Smooth muscle cell (in vitro differentiated cells): ENCODE measurements at regions not wholly inside any gene's neighbourhood (a gene's known extent, or its start where the extent isn't known, plus 50 kb on each side); places are given as distances from the start of the nearest gene placed in this dataset.
"Not testable (repeated sequence)": the region's sequence is repeated elsewhere in the genome, so short reads cannot be mapped to it uniquely, and the experiment has no call there.

Source experiments
- DNase-seq: peaks from one replicate; lab custom pipeline; 2025; ENCODE audit not compliant: unreplicated experiment; lab: John Stamatoyannopoulos, UW
- H2AFZ ChIP-seq: fragments of 200-600 bp; sonication (generic); 2 replicates; pipeline ENCODE4 v1.6.0; 2016; ENCODE audit warnings: antibody characterized with exemption, low read depth, mild to moderate bottlenecking
- H3F3A ChIP-seq: fragments of 200-600 bp; sonication (generic); 2 replicates; pipeline ENCODE4 v1.6.0; 2017; ENCODE audit warnings: antibody characterized with exemption, low read depth
- H3K27ac ChIP-seq: fragments of 200-600 bp; sonication (generic); 2 replicates; pipeline ENCODE4 v1.5.1; 2016; ENCODE audit warnings: low read depth, mild to moderate bottlenecking
- H3K27me3 ChIP-seq: fragments of 200-600 bp; sonication (generic); 2 replicates; pipeline ENCODE4 v1.6.1; 2016; ENCODE audit warnings: low read depth, mild to moderate bottlenecking
- H3K36me3 ChIP-seq: fragments of 200-600 bp; sonication (generic); 2 replicates; pipeline ENCODE4 v1.5.1; 2016; ENCODE audit warnings: low read depth
- H3K4me1 ChIP-seq: fragments of 200-600 bp; sonication (generic); 2 replicates; pipeline ENCODE4 v1.5.1; 2016; ENCODE audit warnings: low read depth
- H3K4me2 ChIP-seq: fragments of 200-600 bp; sonication (generic); 2 replicates; pipeline ENCODE4 v1.6.0; 2016; ENCODE audit warnings: mild to moderate bottlenecking
- H3K4me3 ChIP-seq: fragments of 200-600 bp; sonication (generic); 2 replicates; pipeline ENCODE4 v1.5.1; 2016; ENCODE audit warnings: mild to moderate bottlenecking
- H3K79me2 ChIP-seq: fragments of 200-600 bp; sonication (generic); 2 replicates; pipeline ENCODE4 v1.6.0; 2016; ENCODE audit warnings: low read depth, mild to moderate bottlenecking
- H3K9ac ChIP-seq: fragments of 200-600 bp; sonication (generic); 2 replicates; pipeline ENCODE4 v1.6.0; 2016; ENCODE audit warnings: low read depth
- H3K9me3 ChIP-seq: fragments of 200-600 bp; sonication (generic); replicated peaks from 2 replicates; pipeline ENCODE4 v1.5.1; 2016; ENCODE audit warnings: low read depth
- H4K20me1 ChIP-seq: fragments of 200-600 bp; sonication (generic); 2 replicates; pipeline ENCODE4 v1.6.0; 2016; ENCODE audit warnings: low read depth
- WGBS: methylation state at CpG from one replicate; pipeline ENCODE4 v1.1.7; 2016; ENCODE audit warnings: low lambda C conversion rate; 5-methylcytosine and 5-hydroxymethylcytosine counted together
- TF ChIP-seq, protein P1 (sequence below): fragments of 200-600 bp; sonication (generic); IDR thresholded peaks from 2 replicates; pipeline ENCODE4 v1.5.1; 2017; ENCODE audit warnings: borderline replicate concordance, mild to moderate bottlenecking, antibody characterized with exemption; ENCODE audit not compliant: insufficient read depth, poor library complexity, severe bottlenecking

DNA sequence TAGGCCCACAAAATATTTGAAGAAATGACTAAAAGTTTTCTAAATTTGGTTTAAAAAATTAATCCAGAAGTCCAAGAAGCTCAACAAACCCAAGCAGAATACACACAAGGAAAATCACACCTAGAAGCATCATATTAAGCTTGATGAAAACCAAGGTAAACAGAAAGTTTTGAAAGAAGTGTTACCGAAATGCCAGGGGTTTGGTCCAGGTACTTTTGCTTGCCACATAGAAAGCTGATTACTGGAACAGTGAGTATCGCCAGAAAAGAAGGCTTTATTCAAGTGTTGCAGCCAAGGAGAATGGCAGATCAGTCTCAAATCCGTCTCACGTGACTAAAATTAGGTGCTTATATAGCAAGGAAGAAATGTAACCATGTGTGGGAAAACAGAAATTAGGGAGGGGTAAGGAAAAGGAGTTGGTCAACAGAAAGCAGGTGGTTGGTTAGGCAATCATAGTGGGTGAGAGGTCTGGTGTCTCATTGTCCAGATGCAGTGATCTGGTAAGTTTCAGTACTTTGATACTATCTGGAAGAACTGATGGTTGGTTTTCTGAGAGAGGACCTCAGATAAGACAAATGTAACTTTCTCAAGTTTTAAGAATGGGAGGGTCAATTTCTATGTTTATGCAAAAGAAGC lies 96.9 kb upstream of the MYRIP start:
- 93% methylated on average over 4 of the region's 4 CpGs for WGBS
- Histone ChIP-seq H3K9ac (no peak overlapping the region), H3K79me2 (no peaks in the 10 kb centered on the region), H4K20me1 (no peaks in the 10 kb centered on the region), H3K27ac (no peak overlapping the region), H3K9me3 (no peaks in the 10 kb centered on the region), H3K36me3 (no peaks in the 10 kb centered on the region), H3K27me3 (peaks cover 13% of the 10 kb centered on the region), H3F3A (no peaks in the 10 kb centered on the region), H3K4me2 (no peak overlapping the region), H3K4me1 (no peaks in the 10 kb centered on the region), H3K4me3 (no peak overlapping the region), H2AFZ (no peak overlapping the region)
- TF ChIP-seq, protein P1, sequence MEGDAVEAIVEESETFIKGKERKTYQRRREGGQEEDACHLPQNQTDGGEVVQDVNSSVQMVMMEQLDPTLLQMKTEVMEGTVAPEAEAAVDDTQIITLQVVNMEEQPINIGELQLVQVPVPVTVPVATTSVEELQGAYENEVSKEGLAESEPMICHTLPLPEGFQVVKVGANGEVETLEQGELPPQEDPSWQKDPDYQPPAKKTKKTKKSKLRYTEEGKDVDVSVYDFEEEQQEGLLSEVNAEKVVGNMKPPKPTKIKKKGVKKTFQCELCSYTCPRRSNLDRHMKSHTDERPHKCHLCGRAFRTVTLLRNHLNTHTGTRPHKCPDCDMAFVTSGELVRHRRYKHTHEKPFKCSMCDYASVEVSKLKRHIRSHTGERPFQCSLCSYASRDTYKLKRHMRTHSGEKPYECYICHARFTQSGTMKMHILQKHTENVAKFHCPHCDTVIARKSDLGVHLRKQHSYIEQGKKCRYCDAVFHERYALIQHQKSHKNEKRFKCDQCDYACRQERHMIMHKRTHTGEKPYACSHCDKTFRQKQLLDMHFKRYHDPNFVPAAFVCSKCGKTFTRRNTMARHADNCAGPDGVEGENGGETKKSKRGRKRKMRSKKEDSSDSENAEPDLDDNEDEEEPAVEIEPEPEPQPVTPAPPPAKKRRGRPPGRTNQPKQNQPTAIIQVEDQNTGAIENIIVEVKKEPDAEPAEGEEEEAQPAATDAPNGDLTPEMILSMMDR: no peak
- no peak for DNase-seq

DNA sequence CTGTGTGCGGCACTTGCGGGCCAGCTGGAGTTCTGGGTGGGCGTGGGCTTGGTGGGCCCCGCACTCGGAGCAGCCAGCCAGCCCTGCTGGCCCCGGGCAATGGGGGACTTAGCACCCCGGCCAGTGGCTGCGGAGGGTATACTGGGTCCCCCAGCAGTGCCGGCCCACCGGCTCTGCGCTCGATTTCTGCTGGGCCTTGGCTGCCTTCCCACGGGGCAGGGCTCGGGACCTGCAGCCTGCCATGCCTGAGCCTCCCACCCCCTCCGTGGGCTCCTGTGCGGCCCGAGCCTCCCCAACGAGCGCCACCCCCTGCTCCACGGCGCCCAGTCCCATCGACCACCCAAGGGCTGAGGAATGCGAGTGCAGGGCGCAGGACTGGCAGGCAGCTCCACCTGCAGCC lies 96.1 kb upstream of the MYRIP start:
- H3K4me2 ChIP-seq, H2AFZ ChIP-seq, DNase-seq, H3K79me2 ChIP-seq, H3K27ac ChIP-seq, H3K9me3 ChIP-seq, H3F3A ChIP-seq, H3K4me1 ChIP-seq, H3K4me3 ChIP-seq, H4K20me1 ChIP-seq, H3K36me3 ChIP-seq, H3K9ac ChIP-seq: not testable (repeated sequence)
- peaks cover 10% of the 10 kb centered on the region for H3K27me3 ChIP-seq
- 94% methylated on average over 19 of the region's 24 CpGs for WGBS

DNA sequence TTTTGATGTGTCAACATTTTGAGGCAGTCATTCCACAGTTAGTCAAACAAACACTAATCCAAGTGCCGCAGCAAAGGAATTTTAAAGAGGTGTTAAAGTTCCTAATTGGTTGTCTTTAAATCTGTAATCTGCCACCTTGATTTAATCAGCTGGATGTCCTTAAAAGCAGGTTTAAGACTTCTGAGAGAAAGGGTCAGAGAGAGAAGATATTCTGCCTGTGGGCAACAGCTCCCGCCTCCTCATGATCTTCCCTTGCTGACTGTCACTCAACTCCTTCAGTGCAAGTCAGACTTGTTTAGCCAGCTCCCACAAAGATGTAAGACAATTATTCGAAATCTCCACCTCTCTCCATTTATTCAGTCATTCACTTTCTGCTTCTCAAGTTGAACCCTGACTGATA lies 92.6 kb upstream of the MYRIP start:
- H4K20me1 ChIP-seq: no peaks in the 10 kb centered on the region
- 56% methylated on average over 3 of the region's 3 CpGs for WGBS
- no peak for DNase-seq

DNA sequence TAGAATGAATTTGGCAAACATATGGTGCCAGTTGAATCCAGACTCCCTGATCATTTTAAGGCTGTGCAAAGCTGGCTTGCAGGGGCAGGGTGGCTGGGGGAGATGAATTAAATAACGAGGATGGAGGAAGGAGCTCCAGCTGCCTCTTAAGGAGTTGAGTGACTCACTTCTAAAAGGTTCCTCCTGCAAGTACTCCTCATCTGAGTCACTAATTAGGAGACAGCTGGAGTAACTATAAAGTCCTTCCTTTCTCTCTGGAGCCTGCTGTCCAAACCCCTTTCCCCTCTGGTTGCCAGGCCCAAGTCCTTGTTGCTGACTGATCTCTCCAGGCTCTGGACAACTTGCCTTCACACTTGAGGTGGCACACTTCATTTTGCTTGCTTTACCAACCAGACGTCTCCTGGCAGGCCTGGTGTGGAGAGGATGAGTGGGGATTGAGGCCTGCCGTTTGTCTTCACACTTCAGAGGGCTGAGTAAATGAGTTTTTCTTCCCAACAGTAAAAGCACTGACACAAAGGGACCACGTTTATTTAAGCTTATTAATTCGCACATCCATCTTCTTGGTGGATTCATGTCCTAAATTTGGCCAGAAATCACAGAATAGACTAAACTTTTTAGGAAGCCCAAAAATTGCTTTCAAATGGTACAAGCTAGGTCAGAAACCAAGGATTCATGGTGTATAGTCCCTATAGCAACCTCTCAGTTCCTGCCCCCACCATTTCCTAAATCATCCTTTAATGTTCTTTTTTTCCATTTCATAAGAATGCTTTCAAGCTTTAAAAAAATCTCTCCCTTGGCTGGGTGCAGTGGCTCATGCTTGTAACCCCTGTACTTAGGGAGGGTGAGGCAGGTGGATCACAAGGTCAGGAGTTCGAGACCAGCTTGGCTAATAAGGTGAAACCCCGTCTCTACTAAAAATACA lies 90.5 kb upstream of the MYRIP start:
- TF ChIP-seq, protein P1: no peak
- no peaks in the 10 kb centered on the region for H3K79me2 ChIP-seq
- H3F3A ChIP-seq: peaks cover 7% of the 10 kb centered on the region
- no peak overlapping the region for H3K9ac ChIP-seq
- WGBS: 52% methylated on average over 7 of the region's 7 CpGs
- H4K20me1 ChIP-seq: no peaks in the 10 kb centered on the region
- no peak overlapping the region for H3K4me2 ChIP-seq
- H3K4me3 ChIP-seq: no peak overlapping the region
- H3K36me3 ChIP-seq: no peaks in the 10 kb centered on the region
- DNase-seq: no peak
- H3K27ac ChIP-seq: peak overlapping the region; percentile 21
- no peak overlapping the region for H2AFZ ChIP-seq
- no peaks in the 10 kb centered on the region for H3K9me3 ChIP-seq
- H3K4me1 ChIP-seq: no peaks in the 10 kb centered on the region
- H3K27me3 ChIP-seq: peaks cover 22% of the 10 kb centered on the region

More for the DNA sequence above, 92.6 kb upstream of the MYRIP start:
- no peaks in the 10 kb centered on the region for H3K36me3 ChIP-seq
- H3K4me2 ChIP-seq: no peak overlapping the region
- H3K4me1 ChIP-seq: no peaks in the 10 kb centered on the region
- no peak overlapping the region for H3K27ac ChIP-seq
- no peak overlapping the region for H3K9ac ChIP-seq
- peaks cover 7% of the 10 kb centered on the region for H3F3A ChIP-seq
- no peak overlapping the region for H3K4me3 ChIP-seq
- H3K9me3 ChIP-seq: no peaks in the 10 kb centered on the region
- TF ChIP-seq, protein P1: no peak
- H3K27me3 ChIP-seq: peaks cover 4% of the 10 kb centered on the region
- H2AFZ ChIP-seq: no peak overlapping the region
- H3K79me2 ChIP-seq: no peaks in the 10 kb centered on the region
